Dermis blood vessel endothelial cell (primary cell): ENCODE measurements at regions not wholly inside any gene's neighbourhood (a gene's known extent, or its start where the extent isn't known, plus 50 kb on each side); places are given as distances from the start of the nearest gene placed in this dataset.
"Not testable (repeated sequence)": the region's sequence is repeated elsewhere in the genome, so short reads cannot be mapped to it uniquely, and the experiment has no call there.

Experiments
- DNase-seq: peaks from one replicate; pipeline ENCODE4 v3.0.0; 2010

DNA sequence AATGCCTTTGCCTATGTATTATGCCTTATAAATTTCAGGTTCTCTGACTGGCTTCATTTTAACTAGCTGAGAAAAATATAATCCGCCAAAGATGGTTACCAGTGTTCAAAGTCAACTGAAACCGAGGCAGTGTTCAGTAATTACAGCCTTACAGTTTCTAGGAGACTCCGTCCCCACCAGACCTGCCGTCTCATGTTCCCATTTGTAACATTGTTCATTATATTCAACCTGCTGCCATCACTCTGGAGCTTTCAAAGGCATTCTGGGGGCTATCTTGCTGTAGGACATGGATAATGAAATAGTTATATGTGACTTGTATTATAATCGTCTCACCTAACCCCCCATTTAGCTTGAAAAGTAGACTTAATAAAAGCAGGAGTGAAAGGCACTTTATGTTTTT lies 302.5 kb downstream of the RWDD3 start:
- DNase-seq: no peak

DNA sequence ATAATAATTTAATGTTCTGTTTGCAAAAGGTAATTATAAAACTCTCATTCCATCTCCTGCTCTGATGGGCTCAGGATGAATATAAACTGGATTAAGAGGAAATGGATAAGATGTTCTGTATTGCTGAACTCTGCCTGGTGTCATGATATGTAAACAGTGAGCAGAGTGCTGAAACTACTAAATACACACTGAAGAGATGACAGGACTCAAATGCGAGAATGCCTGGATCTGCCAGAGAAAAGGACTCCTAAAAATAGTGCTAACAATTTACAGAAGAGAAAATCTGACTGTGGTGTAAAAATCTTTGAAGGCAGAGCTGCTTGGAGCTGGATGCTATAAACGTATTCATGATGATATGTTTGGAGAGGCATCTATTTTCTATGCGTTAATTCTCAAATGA lies 303.2 kb downstream of the RWDD3 start:
- no peak for DNase-seq

GRCh38 chr1:95538242-95538641 lies 304.2 kb downstream of the RWDD3 start:
- DNase-seq: not testable (repeated sequence)

DNA sequence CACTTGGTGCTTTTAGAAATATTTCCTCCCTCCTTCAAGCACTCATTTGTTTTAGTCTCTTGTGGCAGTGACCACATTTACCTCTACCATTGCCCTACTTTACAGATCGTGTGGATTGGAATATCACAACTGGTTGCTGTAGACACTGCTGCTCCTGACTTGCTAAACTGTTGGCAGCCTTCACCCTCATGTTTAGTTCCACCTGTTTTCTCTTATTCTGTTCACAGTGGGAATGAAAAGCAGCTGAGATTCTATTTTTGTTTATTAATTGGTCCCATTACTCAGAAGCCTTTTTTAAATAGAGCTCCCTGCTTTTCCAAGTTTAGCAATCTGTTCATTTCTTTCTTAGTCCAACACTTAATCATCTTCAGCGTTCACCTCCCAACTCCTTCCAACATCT lies 308.9 kb downstream of the RWDD3 start:
- no peak for DNase-seq

DNA sequence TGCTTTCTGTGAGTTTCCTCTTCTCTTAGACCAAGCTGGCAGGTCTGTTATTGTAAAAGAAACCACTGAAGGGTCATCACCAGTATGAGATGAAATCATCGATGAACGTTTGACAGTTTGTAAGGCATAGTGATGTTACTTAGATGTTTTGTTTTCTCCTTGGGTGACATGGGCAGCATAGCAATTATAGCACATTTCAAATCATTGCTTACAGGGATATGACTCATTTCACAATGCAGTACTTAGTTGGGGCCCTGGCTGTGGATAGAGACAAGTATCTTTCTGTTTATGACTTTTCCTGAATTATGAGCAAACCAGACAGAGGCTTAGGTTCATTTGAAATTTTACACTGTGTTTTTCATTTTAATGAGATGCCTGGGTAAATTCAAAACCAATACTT lies 313.0 kb downstream of the RWDD3 start:
- DNase-seq: no peak

DNA sequence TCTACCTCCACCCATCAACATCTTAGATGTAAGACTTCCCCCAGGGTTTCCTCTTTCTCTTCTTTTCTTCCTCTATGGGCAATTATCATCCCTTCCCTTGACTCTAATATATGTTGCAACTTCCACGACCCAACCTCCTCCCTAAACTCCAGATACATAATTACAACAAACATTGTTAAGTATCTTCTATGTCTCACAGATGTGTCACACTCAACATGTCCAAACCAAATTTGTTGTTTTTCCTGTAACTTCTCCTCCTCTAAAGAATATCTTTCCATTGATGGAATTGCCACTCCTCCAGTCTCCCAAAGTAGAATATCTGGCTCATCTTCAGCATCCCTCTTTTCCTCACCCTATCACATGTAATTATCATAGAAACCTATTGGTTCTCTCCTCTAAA lies 314.2 kb downstream of the RWDD3 start:
- no peak for DNase-seq

DNA sequence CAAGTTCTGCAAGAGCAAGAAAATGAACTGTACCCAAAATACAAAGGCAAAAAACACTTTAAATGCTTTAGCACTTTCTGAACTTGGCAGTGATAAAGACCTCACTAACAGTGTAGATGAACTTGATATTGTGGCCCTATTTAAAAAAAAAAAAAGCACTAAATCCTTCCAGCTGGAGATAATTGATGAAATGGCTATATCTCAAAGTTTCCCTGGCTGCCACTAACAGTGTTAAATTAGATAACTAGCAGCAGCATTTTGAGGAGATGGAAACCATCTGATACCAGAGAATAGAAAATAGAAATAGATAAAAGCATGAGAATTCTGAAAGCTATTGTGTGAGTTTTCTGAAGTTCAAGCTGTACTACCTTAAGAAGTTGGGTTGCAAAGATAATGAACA lies 317.2 kb downstream of the RWDD3 start:
- no peak for DNase-seq

GRCh38 chr1:95553595-95553994 lies 319.6 kb downstream of the RWDD3 start:
- DNase-seq: no peak

DNA sequence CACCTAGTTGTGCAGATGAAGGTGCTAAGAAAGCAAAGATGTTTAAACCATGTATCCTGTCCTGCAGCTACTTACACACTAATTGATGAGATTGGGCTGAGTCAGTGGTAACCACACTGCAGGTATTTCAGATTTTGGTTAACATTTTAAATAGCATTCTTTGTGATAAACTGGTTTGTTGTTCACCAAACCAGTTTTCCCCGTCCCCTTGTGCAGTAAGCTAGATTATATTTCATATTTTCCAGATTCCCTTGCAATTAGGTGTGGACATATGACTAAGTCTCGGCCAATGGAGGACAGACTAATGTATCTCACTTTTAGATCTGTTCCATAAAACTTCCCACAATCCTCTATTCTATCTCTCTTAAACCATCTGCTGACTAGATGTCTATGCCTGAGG lies 320.4 kb downstream of the RWDD3 start:
- DNase-seq: no peak

- DNase-seq: no peak
Measured at GRCh38 chr1:95558791-95559190, 324.8 kb downstream of the RWDD3 start.

GRCh38 chr1:95561346-95561745 lies 327.3 kb downstream of the RWDD3 start:
- no peak for DNase-seq

GRCh38 chr1:95562230-95562629 lies 328.2 kb downstream of the RWDD3 start:
- no peak for DNase-seq

- no peak for DNase-seq
Measured at GRCh38 chr1:95572002-95572401, 338.0 kb downstream of the RWDD3 start.

- DNase-seq: no peak
Measured at GRCh38 chr1:95572962-95573361, 339.0 kb downstream of the RWDD3 start.

GRCh38 chr1:95575291-95575690 lies 341.3 kb downstream of the RWDD3 start:
- no peak for DNase-seq

- no peak for DNase-seq
Measured at GRCh38 chr1:95578462-95578861, 344.5 kb downstream of the RWDD3 start.

- DNase-seq: no peak
Measured at GRCh38 chr1:95582191-95582590, 348.2 kb downstream of the RWDD3 start.

GRCh38 chr1:95582746-95583145 lies 348.7 kb downstream of the RWDD3 start:
- DNase-seq: no peak

- DNase-seq: no peak
Measured at GRCh38 chr1:95583661-95584210, 349.7 kb downstream of the RWDD3 start.

- DNase-seq: no peak
Measured at GRCh38 chr1:95584315-95584714, 350.3 kb downstream of the RWDD3 start.

DNA sequence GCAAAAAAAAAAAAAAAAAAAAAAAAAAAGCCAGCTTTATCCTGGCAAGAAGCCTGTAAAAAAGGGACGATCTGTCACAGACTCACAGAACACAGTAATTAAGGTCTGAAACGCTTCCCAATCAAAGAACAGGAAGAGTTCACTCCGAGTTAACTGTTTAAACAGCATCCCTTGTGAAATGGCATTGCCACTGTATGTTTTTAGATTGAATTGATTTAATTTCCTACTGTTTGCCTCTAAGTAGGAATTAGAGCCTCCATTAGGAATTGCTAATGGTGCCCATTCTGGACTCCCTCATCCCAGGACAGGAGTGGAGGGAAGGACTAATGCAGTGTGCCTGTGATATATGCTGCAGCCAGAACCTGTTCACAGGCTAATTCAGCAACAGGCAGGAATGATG lies 370.8 kb downstream of the RWDD3 start:
- DNase-seq: no peak

DNA sequence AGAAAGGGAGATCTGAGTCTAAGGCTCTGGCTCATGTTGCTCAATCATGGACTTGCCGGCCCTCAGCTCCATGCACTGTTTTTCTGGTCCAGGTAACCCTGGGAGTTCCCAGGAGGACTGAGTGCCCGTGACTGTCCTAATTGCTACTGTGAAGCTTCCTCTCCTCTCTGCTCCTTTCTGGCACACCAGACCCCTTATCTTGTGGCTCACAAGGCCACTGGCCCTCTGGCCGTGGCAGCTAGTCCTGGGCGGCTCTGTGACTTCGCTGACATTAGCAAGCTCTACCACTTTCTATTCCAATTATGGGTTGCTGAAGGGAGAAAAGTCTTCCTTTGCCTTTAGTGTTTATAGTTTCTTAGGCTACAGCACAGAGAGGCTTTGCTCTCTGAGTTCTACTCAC lies 380.2 kb downstream of the RWDD3 start:
- DNase-seq: no peak

- no peak for DNase-seq
Measured at GRCh38 chr1:95615421-95615820, 381.4 kb downstream of the RWDD3 start.

- no peak for DNase-seq
Measured at GRCh38 chr1:95620076-95620475, 386.1 kb downstream of the RWDD3 start.

DNA sequence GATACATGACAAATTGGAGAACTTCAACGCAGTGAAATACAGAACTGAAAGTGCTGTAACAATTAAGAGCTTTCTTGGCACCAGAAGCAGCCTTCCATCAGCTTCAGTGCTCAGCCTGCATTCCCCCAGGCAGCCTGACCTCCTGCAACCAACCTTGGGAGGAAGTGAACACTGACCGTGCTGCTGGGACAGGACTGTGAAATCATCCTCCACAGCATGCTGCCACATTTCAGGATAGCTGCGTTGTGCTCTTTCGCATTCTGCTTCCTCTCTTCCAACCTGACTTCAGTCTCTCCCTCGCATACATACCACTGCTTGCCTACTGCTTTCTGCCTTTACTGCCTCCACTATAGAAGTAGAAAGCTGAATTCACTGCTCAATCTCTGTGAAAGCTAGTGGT lies 388.6 kb downstream of the RWDD3 start:
- no peak for DNase-seq

DNA sequence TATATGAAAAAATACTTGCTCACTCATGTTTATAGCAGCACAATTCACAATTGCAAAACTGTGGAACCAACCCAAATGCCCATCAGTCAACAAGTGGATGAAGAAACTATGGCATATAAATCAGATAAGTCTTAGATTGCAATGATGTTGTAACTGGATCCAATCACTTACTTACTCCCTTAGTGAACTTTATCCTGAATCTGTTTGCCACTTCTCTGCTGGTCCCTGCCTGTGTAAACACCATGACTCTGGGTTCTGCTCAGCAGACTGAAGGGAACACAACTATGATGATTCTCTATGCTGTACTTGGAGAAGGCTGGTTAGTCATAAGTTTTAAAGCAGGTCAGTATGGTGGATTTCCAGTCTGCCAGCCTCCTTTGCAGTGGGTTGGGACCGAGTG lies 391.2 kb downstream of the RWDD3 start:
- no peak for DNase-seq
